Activated CD4-positive, alpha-beta T cell treated with anti-CD3 and anti-CD28 coated beads for 36 hours (primary cell): ENCODE measurements at regions not wholly inside any gene's neighbourhood (a gene's known extent, or its start where the extent isn't known, plus 50 kb on each side); places are given as distances from the start of the nearest gene placed in this dataset.
"Not testable (repeated sequence)": the region's sequence is repeated elsewhere in the genome, so short reads cannot be mapped to it uniquely, and the experiment has no call there.

Experiments
- ATAC-seq: fragments of 200-7000 bp; cut with Tn5 transposase; one replicate; pipeline ENCODE4 v1.10.0; 2021; ENCODE audit warnings: mild to moderate bottlenecking, moderate library complexity
- CTCF ChIA-PET: fragments of 350-600 bp; sonication (Branson Sonifier 250); formaldehyde crosslinking; loops from one replicate; lab custom pipeline; 2021; ENCODE audit warnings: antibody characterized with exemption; lab: Charles Lee
- POLR2A ChIA-PET: fragments of 350-600 bp; sonication (Branson Sonifier 250); formaldehyde crosslinking; loops from one replicate; lab custom pipeline; 2021; ENCODE audit warnings: antibody characterized with exemption, inconsistent platforms; lab: Charles Lee
- DNase-seq: peaks from one replicate; pipeline ENCODE4 v3.0.0-alpha.2; 2020
- H3K27ac Mint-ChIP-seq: one replicate; pipeline ENCODE4 v1.8.0; 2021; ENCODE audit warnings: mixed read lengths
- H3K27me3 Mint-ChIP-seq: one replicate; pipeline ENCODE4 v1.8.0; 2021; ENCODE audit warnings: mixed read lengths
- H3K36me3 Mint-ChIP-seq: one replicate; pipeline ENCODE4 v1.8.0; 2021; ENCODE audit warnings: low read depth, mixed read lengths
- H3K4me1 Mint-ChIP-seq: one replicate; pipeline ENCODE4 v1.8.0; 2021; ENCODE audit warnings: mixed read lengths
- H3K4me3 Mint-ChIP-seq: one replicate; pipeline ENCODE4 v1.8.0; 2021; ENCODE audit warnings: mild to moderate bottlenecking, moderate library complexity, mixed read lengths
- H3K9me3 Mint-ChIP-seq: one replicate; pipeline ENCODE4 v1.8.0; 2021; ENCODE audit warnings: low read depth, mixed read lengths
- intact Hi-C, 2 experiments: fragments of 100-400 bp; cut with DNase I in 1 of 2; cut with micrococcal nuclease in 1 of 2; formaldehyde crosslinking; loops; one replicate each; pipeline versions ENCODE4 v1.14.2 to v1.15.1; 2022 to 2024; cut with DNase I, micrococcal nuclease

DNA sequence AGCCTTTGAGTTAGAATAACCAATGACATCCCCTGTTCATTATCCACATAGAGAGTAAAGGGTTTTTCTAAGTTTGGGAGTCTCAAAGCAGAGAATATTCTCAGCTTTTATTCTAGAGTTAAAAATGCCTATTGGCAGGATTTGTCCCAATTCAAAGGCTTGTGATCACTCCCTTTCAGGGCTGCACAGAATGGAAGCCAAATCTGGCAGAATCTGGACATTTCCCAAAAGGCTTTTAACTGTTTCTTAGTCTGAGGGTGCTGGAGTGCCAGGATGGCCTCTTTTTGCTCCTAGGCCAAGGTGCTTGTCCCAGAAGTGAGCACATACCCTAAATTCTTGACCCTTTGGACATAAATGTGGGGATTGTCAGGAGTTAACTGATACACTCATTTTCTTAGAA lies 556.6 kb downstream of the DOK5 start:
- Mint-ChIP-seq H3K27me3 (no peaks in the 10 kb centered on the region), H3K36me3 (no peaks in the 10 kb centered on the region), H3K4me3 (no peak overlapping the region), H3K27ac (no peak overlapping the region), H3K4me1 (no peaks in the 10 kb centered on the region), H3K9me3 (peaks cover 15% of the 10 kb centered on the region)
- POLR2A ChIA-PET, result no interaction called here
- CTCF ChIA-PET, result no interaction called here
- ATAC-seq, result no peak
- DNase-seq, result no peak
- intact Hi-C loops, result no loop called here

DNA sequence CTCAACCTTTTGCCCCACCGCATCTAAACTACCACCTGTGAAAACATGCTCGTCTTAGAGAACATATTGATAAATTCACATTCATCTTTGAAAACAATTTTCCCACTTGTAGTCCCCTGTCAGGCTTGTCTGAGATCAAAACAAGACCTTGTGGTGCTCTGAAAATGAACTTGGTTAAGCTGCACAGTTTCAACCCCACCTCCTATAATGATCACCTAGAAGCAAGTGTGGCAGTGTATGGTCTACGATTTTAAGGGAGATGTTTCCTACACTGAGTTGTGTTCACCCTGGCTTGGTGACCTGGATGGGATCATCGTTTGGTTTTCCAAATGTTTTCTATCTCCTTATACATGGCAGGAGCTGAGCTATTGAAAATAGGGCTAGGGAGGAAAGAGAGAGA lies 539.4 kb downstream of the DOK5 start:
- H3K36me3 Mint-ChIP-seq, result no peaks in the 10 kb centered on the region
- peaks cover 1% of the 10 kb centered on the region for H3K9me3 Mint-ChIP-seq
- intact Hi-C loops, result no loop called here
- H3K4me3 Mint-ChIP-seq, result no peak overlapping the region
- H3K4me1 Mint-ChIP-seq, result no peaks in the 10 kb centered on the region
- ChIA-PET CTCF (no interaction called here), POLR2A (no interaction called here)
- DNase-seq, result no peak
- ATAC-seq, result no peak
- H3K27me3 Mint-ChIP-seq, result no peaks in the 10 kb centered on the region
- H3K27ac Mint-ChIP-seq, result no peak overlapping the region

GRCh38 chr20:55010761-55011160 lies 535.4 kb downstream of the DOK5 start:
- ChIA-PET POLR2A (no interaction called here), CTCF (no interaction called here)
- H3K27ac Mint-ChIP-seq, result no peak overlapping the region
- ATAC-seq, result no peak
- peaks cover 2% of the 10 kb centered on the region for H3K27me3 Mint-ChIP-seq
- no peaks in the 10 kb centered on the region for H3K36me3 Mint-ChIP-seq
- no peak for DNase-seq
- intact Hi-C loops, result no loop called here
- no peaks in the 10 kb centered on the region for H3K4me1 Mint-ChIP-seq
- peaks cover 4% of the 10 kb centered on the region for H3K9me3 Mint-ChIP-seq
- H3K4me3 Mint-ChIP-seq, result no peak overlapping the region

GRCh38 chr20:55009066-55009465 lies 533.7 kb downstream of the DOK5 start:
- no peak overlapping the region for H3K4me3 Mint-ChIP-seq
- H3K9me3 Mint-ChIP-seq, result peaks cover 4% of the 10 kb centered on the region
- DNase-seq, result no peak
- intact Hi-C loops, result no loop called here
- H3K4me1 Mint-ChIP-seq, result no peaks in the 10 kb centered on the region
- H3K27ac Mint-ChIP-seq, result no peak overlapping the region
- ChIA-PET POLR2A (no interaction called here), CTCF (no interaction called here)
- H3K36me3 Mint-ChIP-seq, result no peaks in the 10 kb centered on the region
- peaks cover 2% of the 10 kb centered on the region for H3K27me3 Mint-ChIP-seq
- ATAC-seq, result no peak

- no peaks in the 10 kb centered on the region for H3K4me1 Mint-ChIP-seq
- H3K27ac Mint-ChIP-seq, result no peak overlapping the region
- H3K4me3 Mint-ChIP-seq, result no peak overlapping the region
- H3K27me3 Mint-ChIP-seq, result peaks cover 2% of the 10 kb centered on the region
- no peak for DNase-seq
- ChIA-PET POLR2A (no interaction called here), CTCF (no interaction called here)
- intact Hi-C loops, result no loop called here
- H3K9me3 Mint-ChIP-seq, result peaks cover 6% of the 10 kb centered on the region
- H3K36me3 Mint-ChIP-seq, result no peaks in the 10 kb centered on the region
- no peak for ATAC-seq
Observed at GRCh38 chr20:55004044-55004443, 528.7 kb downstream of the DOK5 start.

GRCh38 chr20:54995553-54995952 lies 520.2 kb downstream of the DOK5 start:
- H3K4me1 Mint-ChIP-seq, result no peaks in the 10 kb centered on the region
- POLR2A ChIA-PET, result no interaction called here
- CTCF ChIA-PET, result no interaction called here
- H3K9me3 Mint-ChIP-seq, result peaks cover 10% of the 10 kb centered on the region
- no peaks in the 10 kb centered on the region for H3K36me3 Mint-ChIP-seq
- intact Hi-C loops, result no loop called here
- H3K27me3 Mint-ChIP-seq, result no peaks in the 10 kb centered on the region
- H3K4me3 Mint-ChIP-seq, result no peak overlapping the region
- DNase-seq (no peak), ATAC-seq (no peak)
- H3K27ac Mint-ChIP-seq, result no peak overlapping the region

- POLR2A ChIA-PET, result no interaction called here
- Mint-ChIP-seq H3K27me3 (no peaks in the 10 kb centered on the region), H3K4me1 (no peaks in the 10 kb centered on the region), H3K27ac (no peak overlapping the region), H3K9me3 (peaks cover 8% of the 10 kb centered on the region), H3K4me3 (no peak overlapping the region), H3K36me3 (no peaks in the 10 kb centered on the region)
- intact Hi-C loops, result no loop called here
- ATAC-seq (no peak), DNase-seq (no peak)
- CTCF ChIA-PET, result no interaction called here
Observed at GRCh38 chr20:54995011-54995410, 519.6 kb downstream of the DOK5 start.

DNA sequence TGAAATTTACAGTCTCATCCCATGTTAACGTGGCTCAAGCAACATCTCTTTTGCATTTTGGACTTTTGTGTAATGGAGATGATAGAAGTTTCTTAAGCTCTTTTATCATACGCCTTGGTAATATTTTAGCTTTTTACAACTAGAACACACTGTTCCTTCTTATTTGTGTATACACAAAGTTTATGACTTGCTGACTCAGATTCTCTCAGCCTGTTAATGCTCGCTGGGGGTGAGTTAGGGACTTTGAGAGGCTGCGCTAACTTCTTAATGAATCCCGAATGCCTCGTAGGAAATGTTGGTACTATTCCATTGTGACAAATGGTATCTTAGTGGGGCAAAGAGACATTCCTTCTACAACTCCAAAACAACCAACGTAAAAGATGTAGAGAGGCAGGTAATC lies 509.7 kb downstream of the DOK5 start:
- Mint-ChIP-seq H3K36me3 (no peaks in the 10 kb centered on the region), H3K27me3 (no peaks in the 10 kb centered on the region), H3K27ac (no peak overlapping the region), H3K9me3 (no peaks in the 10 kb centered on the region), H3K4me3 (no peak overlapping the region), H3K4me1 (no peaks in the 10 kb centered on the region)
- no peak for DNase-seq
- intact Hi-C loops, result no loop called here
- POLR2A ChIA-PET, result no interaction called here
- CTCF ChIA-PET, result no interaction called here
- no peak for ATAC-seq

- H3K4me1 Mint-ChIP-seq, result no peaks in the 10 kb centered on the region
- CTCF ChIA-PET, result no interaction called here
- no peak overlapping the region for H3K27ac Mint-ChIP-seq
- no peaks in the 10 kb centered on the region for H3K27me3 Mint-ChIP-seq
- DNase-seq (no peak), ATAC-seq (no peak)
- no peaks in the 10 kb centered on the region for H3K36me3 Mint-ChIP-seq
- intact Hi-C loops, result no loop called here
- no peak overlapping the region for H3K4me3 Mint-ChIP-seq
- POLR2A ChIA-PET, result no interaction called here
- no peaks in the 10 kb centered on the region for H3K9me3 Mint-ChIP-seq
Observed at GRCh38 chr20:54984104-54984448, 508.7 kb downstream of the DOK5 start.

DNA sequence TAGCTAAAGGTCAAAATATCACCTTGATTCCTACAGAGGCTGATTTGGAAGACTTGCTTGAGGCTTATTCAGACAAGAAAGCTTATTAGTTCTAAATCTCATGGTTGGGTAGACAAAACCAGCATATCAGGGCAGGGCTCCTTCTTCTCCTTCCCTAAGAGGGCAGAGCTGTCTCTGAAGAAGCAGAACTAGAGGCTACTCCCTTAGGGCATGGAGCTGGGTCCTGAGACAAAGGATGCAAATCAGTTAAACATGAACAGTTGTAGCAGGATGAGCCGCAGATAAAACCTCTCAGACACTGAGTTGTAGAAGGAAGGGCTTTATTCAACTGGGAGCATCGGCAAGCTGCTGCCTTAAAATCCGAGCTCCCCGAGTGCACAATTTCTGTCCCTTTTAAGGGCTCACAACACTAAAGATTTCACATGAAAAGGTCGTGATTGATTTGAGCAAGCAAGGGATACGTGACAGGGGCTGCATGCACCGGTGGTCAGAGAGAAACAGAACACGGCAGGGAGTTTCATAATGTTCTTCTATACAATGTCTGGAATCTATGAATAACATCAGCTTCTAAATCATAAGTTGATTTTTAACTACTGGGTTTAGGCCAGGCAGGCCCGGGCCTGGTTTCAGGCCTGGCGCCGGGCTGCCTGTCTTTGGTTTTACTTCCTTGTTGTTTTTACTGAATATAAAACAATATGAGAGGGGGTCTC lies 508.2 kb downstream of the DOK5 start:
- H3K9me3 Mint-ChIP-seq, ATAC-seq, DNase-seq, H3K4me1 Mint-ChIP-seq, intact Hi-C loops, H3K27me3 Mint-ChIP-seq, H3K27ac Mint-ChIP-seq, CTCF ChIA-PET, H3K36me3 Mint-ChIP-seq, H3K4me3 Mint-ChIP-seq, POLR2A ChIA-PET: not testable (repeated sequence)

GRCh38 chr20:54981175-54981574 lies 505.8 kb downstream of the DOK5 start:
- intact Hi-C loops, result no loop called here
- H3K27me3 Mint-ChIP-seq, result no peaks in the 10 kb centered on the region
- DNase-seq, result no peak
- CTCF ChIA-PET, result no interaction called here
- no peaks in the 10 kb centered on the region for H3K4me1 Mint-ChIP-seq
- no peaks in the 10 kb centered on the region for H3K36me3 Mint-ChIP-seq
- H3K27ac Mint-ChIP-seq, result no peak overlapping the region
- POLR2A ChIA-PET, result no interaction called here
- no peak for ATAC-seq
- H3K4me3 Mint-ChIP-seq, result no peak overlapping the region
- no peaks in the 10 kb centered on the region for H3K9me3 Mint-ChIP-seq

DNA sequence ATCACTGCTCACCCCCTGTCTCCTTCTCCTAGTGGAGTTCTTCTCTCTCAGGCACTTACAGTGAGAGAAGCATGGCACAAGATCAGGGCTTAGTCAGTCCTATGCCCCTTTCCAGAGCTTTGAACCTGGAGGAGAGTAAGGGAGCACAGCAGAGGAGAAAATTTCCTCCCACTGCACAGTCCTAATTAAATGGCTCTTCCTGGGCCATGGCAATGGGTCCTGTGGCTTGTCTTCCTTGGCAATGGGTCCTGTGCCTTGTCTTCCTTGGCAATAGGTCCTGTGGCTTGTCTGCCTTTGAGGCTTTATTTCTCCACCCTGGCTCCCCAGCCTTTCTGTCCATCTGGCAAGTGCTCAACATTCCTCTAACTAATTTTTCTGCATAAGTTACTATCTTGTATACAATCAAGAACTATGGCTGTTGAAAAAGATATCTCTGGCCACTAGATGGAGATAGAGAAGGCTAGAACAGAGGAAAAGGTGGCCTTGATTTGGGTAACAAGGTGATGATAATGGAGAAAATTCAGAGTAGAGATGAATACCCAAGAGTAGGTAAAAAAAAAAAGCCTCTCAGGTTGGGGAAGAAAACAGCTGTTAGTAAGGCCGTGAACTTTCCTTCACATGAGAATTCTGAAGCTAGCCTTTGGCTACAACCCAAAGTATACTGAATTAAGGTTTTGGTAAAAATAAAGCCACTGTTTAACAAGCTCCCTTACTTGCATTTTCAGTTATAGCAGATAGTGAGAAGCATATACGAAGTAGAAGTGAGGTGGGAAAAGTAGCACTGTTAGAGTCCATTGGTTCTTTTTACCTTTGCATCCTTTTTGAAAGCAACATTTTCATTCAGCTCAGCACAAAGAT lies 504.9 kb downstream of the DOK5 start:
- intact Hi-C loops, result no loop called here

More for the DNA sequence above, 504.9 kb downstream of the DOK5 start:
- ATAC-seq (no peak), DNase-seq (no peak)
- CTCF ChIA-PET, result no interaction called here
- Mint-ChIP-seq H3K27me3 (no peaks in the 10 kb centered on the region), H3K9me3 (no peaks in the 10 kb centered on the region), H3K4me1 (no peaks in the 10 kb centered on the region), H3K36me3 (no peaks in the 10 kb centered on the region), H3K27ac (no peak overlapping the region), H3K4me3 (no peak overlapping the region)
- POLR2A ChIA-PET, result no interaction called here
